Keratinocyte (primary cell): ENCODE measurements at regions not wholly inside any gene's neighbourhood (a gene's known extent, or its start where the extent isn't known, plus 50 kb on each side); places are given as distances from the start of the nearest gene placed in this dataset.

Source experiments
- DNase-seq: peaks from one replicate; pipeline ENCODE4 v3.0.0-alpha.2; 2011; ENCODE audit warnings: low read depth, missing footprints, low spot score
- FAIRE-seq: peaks from 2 replicates; lab custom pipeline; 2011; peaks lifted over from hg19 to GRCh38; lab: Jason Lieb, UNC
- H2AFZ ChIP-seq: 2 replicates; pipeline ENCODE4 v1.6.0; 2012; ENCODE audit warnings: low read length, control low read depth, inconsistent platforms; ENCODE audit not compliant: control insufficient read depth
- H3K27ac ChIP-seq: 2 replicates; pipeline ENCODE4 v1.5.1; 2011; ENCODE audit warnings: low read length; ENCODE audit not compliant: control insufficient read depth, insufficient read depth
- H3K27me3 ChIP-seq: 3 replicates; pipeline ENCODE4 v1.6.0; 2011; ENCODE audit warnings: low read length; ENCODE audit not compliant: control insufficient read depth, insufficient read depth; ENCODE audit errors: extremely low read depth
- H3K36me3 ChIP-seq, 2 experiments: 2 replicates in 1 of 2; 3 replicates in 1 of 2; pipeline ENCODE4 v1.5.1; 2011; ENCODE audit warnings: low read length in 2 of 2, mild to moderate bottlenecking in 1 of 2; ENCODE audit not compliant: control insufficient read depth in 2 of 2, insufficient read depth in 2 of 2; ENCODE audit errors: extremely low read depth in 1 of 2
- H3K4me1 ChIP-seq: 3 replicates; pipeline ENCODE4 v1.5.1; 2011; ENCODE audit warnings: low read length; ENCODE audit not compliant: control insufficient read depth, insufficient read depth; ENCODE audit errors: extremely low read depth
- H3K4me2 ChIP-seq: 3 replicates; pipeline ENCODE4 v1.6.0; 2011; ENCODE audit warnings: low read depth, low read length; ENCODE audit not compliant: control insufficient read depth, insufficient read depth; ENCODE audit errors: extremely low read depth
- H3K4me3 ChIP-seq, 3 experiments: fragments of 200-600 bp in 1 of 3; sonication (generic) in 1 of 3; 2 replicates in 2 of 3; 3 replicates in 1 of 3; pipeline ENCODE4 v1.5.1; 2011 to 2016; ENCODE audit warnings: low read length in 3 of 3, mild to moderate bottlenecking in 3 of 3, control low read depth in 2 of 3, inconsistent platforms in 1 of 3, low read depth in 1 of 3, mixed read lengths in 1 of 3, mixed run types in 1 of 3, moderate library complexity in 1 of 3; ENCODE audit not compliant: control insufficient read depth in 2 of 3, insufficient read depth in 2 of 3; ENCODE audit errors: extremely low read depth in 1 of 3
- H3K79me2 ChIP-seq: 2 replicates; pipeline ENCODE4 v1.6.0; 2012; ENCODE audit warnings: low read length; ENCODE audit not compliant: control insufficient read depth, insufficient read depth
- H3K9ac ChIP-seq: 3 replicates; pipeline ENCODE4 v1.6.0; 2011; ENCODE audit warnings: low read length; ENCODE audit not compliant: control insufficient read depth, insufficient read depth; ENCODE audit errors: extremely low read depth
- H3K9me1 ChIP-seq: 3 replicates; pipeline ENCODE4 v1.6.0; 2011; ENCODE audit warnings: low read length; ENCODE audit not compliant: control insufficient read depth, insufficient read depth; ENCODE audit errors: extremely low read depth
- H3K9me3 ChIP-seq: 2 replicates; pipeline ENCODE4 v1.5.1; 2012; ENCODE audit warnings: low read depth, low read length; ENCODE audit not compliant: control insufficient read depth
- H4K20me1 ChIP-seq: 3 replicates; pipeline ENCODE4 v1.6.0; 2011; ENCODE audit warnings: low read length; ENCODE audit not compliant: control insufficient read depth, insufficient read depth; ENCODE audit errors: extremely low read depth
- EZH2 ChIP-seq: IDR thresholded peaks from one replicate; pipeline ENCODE4 v1.6.1; 2012; ENCODE audit warnings: inconsistent platforms, mild to moderate bottlenecking, low read length, moderate library complexity
- dilution Hi-C: fragments of 300-500 bp; cut with MboI; formaldehyde crosslinking; loops from one replicate; pipeline ENCODE4 v1.7.0; 2020; ENCODE audit warnings: low sequenced_read_pairs; ENCODE audit not compliant: extremely low pct_ligation_motif_present
- TF ChIP-seq, protein P1 (sequence below), 3 experiments: IDR thresholded peaks in 1 of 3; conservative IDR thresholded peaks in 1 of 3; optimal IDR thresholded peaks in 1 of 3; 2 replicates in 2 of 3; 3 replicates in 1 of 3; pipeline versions ENCODE3 to v1.5.1; 2011; ENCODE audit warnings: low read length in 3 of 3, mild to moderate bottlenecking in 3 of 3, moderate library complexity in 2 of 3, control low read depth in 1 of 3, inconsistent platforms in 1 of 3; ENCODE audit not compliant: insufficient read depth in 2 of 3; ENCODE audit errors: extremely low read depth in 1 of 3

DNA sequence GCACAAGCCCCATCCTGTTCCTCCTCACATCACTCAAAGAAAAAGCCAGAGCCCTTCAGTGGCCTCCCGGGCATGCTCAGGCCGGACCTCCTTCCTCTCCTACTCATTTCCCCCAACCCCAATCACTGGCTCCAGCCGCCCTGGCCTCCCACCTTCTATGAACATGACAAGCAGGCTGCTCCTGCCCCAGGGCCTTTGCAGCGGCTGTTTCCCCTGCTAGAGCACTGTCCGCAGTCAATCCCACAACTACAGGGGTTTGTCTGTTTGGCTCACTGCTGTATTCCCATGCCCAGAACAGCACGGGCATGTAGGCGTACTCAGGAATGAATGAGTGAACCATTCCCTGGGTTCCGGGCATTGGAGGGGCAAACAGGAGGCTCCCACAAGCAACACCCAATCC, 139.8 kb upstream of the PRR20G start:
- no peak overlapping the region for H3K4me2 ChIP-seq
- H3K4me3 ChIP-seq = no peak overlapping the region
- H3K9me3 ChIP-seq = no peaks in the 10 kb centered on the region
- no peak overlapping the region for H2AFZ ChIP-seq
- no peaks in the 10 kb centered on the region for H3K79me2 ChIP-seq
- dilution Hi-C loops = no loop called here
- no peak for TF ChIP-seq EZH2
- TF ChIP-seq, protein P1, sequence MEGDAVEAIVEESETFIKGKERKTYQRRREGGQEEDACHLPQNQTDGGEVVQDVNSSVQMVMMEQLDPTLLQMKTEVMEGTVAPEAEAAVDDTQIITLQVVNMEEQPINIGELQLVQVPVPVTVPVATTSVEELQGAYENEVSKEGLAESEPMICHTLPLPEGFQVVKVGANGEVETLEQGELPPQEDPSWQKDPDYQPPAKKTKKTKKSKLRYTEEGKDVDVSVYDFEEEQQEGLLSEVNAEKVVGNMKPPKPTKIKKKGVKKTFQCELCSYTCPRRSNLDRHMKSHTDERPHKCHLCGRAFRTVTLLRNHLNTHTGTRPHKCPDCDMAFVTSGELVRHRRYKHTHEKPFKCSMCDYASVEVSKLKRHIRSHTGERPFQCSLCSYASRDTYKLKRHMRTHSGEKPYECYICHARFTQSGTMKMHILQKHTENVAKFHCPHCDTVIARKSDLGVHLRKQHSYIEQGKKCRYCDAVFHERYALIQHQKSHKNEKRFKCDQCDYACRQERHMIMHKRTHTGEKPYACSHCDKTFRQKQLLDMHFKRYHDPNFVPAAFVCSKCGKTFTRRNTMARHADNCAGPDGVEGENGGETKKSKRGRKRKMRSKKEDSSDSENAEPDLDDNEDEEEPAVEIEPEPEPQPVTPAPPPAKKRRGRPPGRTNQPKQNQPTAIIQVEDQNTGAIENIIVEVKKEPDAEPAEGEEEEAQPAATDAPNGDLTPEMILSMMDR (optimal IDR thresholded peaks at IDR 0.05 in 1 of 3, IDR thresholded peaks at IDR 0.05 in 1 of 3, conservative IDR thresholded peaks at IDR 0.05 in 1 of 3; ENCODE audit: extremely low read depth in 1 of 3, insufficient read depth in 2 of 3, low read length in 3 of 3) = no peak
- no peaks in the 10 kb centered on the region for H3K9me1 ChIP-seq
- DNase-seq (no peak), FAIRE-seq (no peak)
- H3K36me3 ChIP-seq = no peaks in the 10 kb centered on the region
- H3K4me1 ChIP-seq = no peaks in the 10 kb centered on the region
- H4K20me1 ChIP-seq = no peaks in the 10 kb centered on the region
- H3K9ac ChIP-seq = no peak overlapping the region
- H3K27ac ChIP-seq = no peak overlapping the region
- peaks cover 45% of the 10 kb centered on the region for H3K27me3 ChIP-seq

DNA sequence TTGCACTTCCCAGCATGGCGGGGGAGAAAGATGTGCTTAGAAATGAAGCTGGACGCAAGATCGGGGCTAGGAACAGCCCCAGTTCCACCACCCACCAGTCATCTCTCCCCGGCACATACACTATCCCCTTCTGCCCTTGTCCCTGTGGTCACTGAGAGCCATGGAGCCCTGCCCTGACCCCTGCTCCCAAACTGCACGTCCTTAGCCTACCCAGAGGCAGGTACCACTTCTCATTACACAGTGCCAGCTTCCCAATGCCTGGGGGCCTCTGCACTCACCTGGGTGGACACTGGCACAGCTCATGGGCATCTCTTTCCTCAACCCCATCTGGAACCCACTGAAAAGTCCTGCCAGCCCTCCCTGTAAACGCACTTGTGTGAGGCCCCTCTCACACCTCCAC, 139.3 kb upstream of the PRR20G start:
- Histone ChIP-seq H3K4me3 (no peak overlapping the region), H2AFZ (no peak overlapping the region), H4K20me1 (no peaks in the 10 kb centered on the region), H3K9me3 (no peaks in the 10 kb centered on the region), H3K4me2 (no peak overlapping the region), H3K79me2 (no peaks in the 10 kb centered on the region), H3K4me1 (no peaks in the 10 kb centered on the region), H3K9me1 (no peaks in the 10 kb centered on the region), H3K27me3 (peaks cover 45% of the 10 kb centered on the region), H3K27ac (no peak overlapping the region), H3K9ac (no peak overlapping the region), H3K36me3 (no peaks in the 10 kb centered on the region)
- DNase-seq (no peak), FAIRE-seq (no peak)
- TF ChIP-seq, protein P1 (optimal IDR thresholded peaks at IDR 0.05 in 1 of 3, IDR thresholded peaks at IDR 0.05 in 1 of 3, conservative IDR thresholded peaks at IDR 0.05 in 1 of 3; ENCODE audit: extremely low read depth in 1 of 3, insufficient read depth in 2 of 3, low read length in 3 of 3) = no peak
- TF ChIP-seq EZH2 = no peak
- dilution Hi-C loops = no loop called here
